IPS DF 4.7 (cell line): ENCODE measurements at regions not wholly inside any gene's neighbourhood (a gene's known extent, or its start where the extent isn't known, plus 50 kb on each side); places are given as distances from the start of the nearest gene placed in this dataset.
"Not testable (repeated sequence)": the region's sequence is repeated elsewhere in the genome, so short reads cannot be mapped to it uniquely, and the experiment has no call there.

Source experiments
- DNase-seq: peaks from one replicate; pipeline ENCODE4 v3.0.0-alpha.2; 2013; ENCODE audit warnings: low spot score; ENCODE audit errors: extremely low read depth

DNA sequence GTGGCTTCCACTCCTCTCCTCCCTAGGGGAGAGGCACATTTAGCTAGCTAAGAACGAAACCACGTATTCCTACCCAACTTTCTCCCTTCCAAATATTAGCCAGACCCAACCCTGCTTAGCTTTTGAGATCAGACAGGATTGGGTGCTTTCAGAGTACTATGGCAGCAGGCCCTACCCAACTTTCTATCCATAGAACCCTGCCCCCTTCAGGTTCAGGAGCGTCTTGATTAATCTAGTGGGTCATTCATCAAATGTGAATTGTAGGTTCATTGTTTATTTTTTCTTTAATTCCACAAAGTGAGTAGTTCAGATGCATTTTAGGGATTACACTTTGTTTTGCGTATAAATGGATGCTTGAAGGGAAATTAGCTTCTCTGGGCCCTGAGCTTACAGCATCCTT lies 188.3 kb downstream of the MIB1 start:
- DNase-seq: no peak

- DNase-seq: no peak
Measured at GRCh38 chr18:21930177-21930576, 189.6 kb downstream of the MIB1 start.

GRCh38 chr18:21933931-21934765 lies 193.6 kb downstream of the MIB1 start:
- no peak for DNase-seq

DNA sequence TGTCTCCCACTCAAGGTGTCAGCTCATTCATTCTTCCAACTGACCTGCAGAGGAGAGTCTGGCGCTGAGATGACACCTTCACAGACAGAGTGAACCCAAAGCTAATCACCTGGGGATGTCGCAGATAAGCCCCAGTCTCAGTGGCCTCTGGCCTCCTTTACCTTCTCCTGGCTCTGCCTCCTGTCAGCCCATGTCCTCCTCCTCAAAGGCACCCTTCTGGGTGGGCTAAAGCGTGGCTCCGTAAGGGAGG lies 194.1 kb downstream of the MIB1 start:
- DNase-seq: no peak

DNA sequence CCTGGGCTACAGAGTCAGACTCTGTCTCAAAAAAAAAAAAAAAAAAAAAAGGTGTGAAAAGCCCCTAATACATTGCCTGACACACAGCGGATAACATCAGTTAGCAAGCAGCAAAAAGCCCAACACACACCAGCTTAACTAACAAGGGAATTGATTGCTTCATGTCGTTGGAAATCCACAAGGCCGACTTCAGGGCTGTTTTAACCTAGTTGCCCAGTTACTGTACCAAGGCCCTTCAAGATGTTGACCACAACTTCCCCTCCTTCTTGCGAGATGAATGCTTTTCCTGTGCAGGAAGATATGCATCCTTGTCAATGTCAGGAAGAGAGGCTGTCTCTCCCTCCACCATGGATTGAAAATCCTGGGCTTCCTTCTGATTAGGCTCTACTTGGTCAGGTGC lies 202.9 kb downstream of the MIB1 start:
- DNase-seq: no peak

GRCh38 chr18:21949326-21950015 lies 208.9 kb downstream of the MIB1 start:
- no peak for DNase-seq

DNA sequence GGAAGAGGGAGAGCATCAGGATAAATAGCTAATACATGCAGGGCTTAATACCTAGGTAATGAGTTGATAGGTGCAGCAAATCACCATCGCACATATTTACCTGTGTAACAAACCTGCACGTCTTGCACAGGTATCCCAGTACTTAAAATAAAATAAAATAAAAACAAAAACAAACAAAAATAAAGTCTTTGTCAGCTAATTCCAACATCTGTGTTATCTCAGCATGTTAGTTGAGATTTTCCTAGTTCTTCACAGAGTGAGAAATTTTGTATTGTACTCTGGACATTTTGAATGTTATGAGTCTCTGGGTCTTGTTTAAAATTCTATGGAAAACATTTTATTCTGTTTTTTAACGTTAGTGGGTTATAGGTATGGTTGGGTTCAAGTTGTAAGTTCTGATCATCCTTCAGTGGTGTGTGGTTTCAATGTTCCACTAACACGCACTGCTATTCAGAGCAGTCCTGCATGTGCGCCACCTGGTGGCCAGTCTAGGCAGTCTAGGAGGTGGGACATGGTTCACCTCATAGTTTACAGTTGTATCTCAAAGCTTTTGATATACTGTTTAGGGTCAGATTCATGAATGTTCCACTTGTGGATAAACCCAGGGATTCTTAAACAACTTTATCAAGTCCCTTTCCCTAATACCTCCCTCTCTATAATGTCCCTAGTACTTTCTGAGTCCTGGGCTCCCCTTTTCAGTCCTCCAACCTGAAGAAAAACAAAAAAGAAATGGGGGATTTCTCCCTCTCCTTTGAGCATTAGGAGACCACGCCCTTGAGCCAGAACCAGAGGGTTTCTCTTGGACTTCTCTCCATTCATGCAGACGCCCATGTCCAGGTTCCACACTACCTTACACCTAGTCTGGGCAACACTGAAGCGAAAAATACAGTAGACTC lies 213.4 kb upstream of the GATA6 start:
- DNase-seq: peak; percentile 14

DNA sequence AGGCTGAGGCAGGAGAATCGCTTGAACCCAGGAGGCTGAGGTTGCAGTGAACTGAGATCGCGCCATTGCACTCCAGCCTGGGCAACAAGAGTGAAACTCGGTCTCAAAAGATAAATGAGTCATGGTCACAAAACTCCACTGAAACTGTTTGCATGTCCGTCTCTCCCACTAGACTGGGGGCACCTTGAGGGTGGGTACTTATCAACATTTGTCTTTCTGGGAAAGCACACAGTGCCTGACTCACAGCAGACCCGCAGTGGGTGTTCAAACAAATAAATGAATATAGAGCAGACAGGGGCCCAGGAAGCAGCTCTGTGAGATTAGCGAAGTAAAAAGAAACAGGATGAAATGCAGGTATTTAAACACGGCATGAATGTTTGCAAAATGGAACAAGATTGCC lies 211.1 kb upstream of the GATA6 start:
- no peak for DNase-seq

DNA sequence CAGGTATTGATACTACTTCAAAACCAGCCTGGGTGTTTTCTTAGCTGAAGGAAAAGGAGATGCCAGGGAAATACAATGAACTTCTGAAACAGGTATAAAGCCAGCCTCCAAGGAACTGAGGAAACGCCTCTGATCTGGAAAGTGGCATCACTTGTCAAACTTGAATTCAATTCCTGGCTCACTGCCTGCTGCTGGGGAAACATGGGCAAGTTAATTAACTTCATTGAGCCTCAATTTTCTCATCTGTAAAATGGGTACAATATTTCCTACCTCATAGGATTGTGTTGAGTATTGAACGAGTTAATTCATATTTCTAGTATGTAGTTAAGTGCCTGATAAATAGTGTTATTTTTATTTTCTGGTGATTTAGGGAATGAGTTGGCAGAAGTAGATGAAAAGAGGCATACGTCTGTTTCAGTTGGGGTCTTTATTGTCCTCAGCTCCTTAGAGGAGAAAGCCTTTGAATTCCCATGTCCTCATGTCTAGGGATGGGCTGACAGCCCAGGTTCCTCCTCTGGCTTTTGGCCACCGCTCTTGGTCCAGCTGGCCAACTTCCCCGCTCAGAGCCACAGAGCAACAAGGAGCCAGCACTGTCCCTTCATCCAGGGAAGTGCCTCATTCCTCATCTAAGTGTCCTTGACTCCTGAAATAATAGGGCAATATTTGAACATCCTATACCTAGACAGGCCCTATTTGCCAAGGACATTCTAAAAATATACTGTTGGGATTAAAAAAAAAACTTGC lies 210.5 kb upstream of the GATA6 start:
- no peak for DNase-seq

DNA sequence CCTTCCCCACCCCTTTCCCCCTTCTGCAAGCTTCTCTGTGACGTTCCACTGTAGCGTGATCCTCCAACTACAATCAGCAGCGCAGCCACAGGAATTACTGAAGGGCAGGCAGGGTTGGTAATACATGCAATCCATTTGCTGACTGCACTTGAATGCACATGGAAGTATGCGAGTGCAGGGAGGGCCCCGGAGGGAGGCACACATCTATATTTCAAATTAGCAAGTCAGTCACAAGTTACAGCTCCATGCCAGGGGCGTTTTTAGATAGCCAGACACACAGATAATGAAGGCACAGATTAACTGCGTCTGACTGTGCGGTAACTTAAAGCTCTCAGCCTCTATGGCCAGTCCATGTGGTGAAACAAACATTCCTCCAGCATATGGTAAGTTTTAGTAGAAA lies 209.2 kb upstream of the GATA6 start:
- DNase-seq: no peak

DNA sequence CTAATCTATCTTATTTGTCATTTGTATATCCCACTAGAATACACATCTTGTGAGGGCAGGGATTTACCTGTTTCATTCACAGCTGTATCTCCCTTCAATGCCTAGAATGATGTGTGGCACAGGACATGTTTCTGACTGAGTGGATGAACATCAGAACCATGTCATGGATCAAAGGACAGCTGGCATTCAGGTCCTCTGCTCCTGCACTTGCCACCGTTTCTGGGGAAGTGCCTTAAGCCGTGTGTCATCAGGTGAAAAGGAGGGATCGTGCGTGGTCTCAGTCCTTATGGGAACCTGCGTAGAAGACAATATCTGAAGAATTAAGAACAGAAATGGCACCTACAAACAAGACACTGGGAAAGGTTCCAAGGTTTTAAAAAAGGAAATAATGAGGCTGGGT lies 206.1 kb upstream of the GATA6 start:
- no peak for DNase-seq

- no peak for DNase-seq
Measured at GRCh38 chr18:21968338-21968737, 201.1 kb upstream of the GATA6 start.

DNA sequence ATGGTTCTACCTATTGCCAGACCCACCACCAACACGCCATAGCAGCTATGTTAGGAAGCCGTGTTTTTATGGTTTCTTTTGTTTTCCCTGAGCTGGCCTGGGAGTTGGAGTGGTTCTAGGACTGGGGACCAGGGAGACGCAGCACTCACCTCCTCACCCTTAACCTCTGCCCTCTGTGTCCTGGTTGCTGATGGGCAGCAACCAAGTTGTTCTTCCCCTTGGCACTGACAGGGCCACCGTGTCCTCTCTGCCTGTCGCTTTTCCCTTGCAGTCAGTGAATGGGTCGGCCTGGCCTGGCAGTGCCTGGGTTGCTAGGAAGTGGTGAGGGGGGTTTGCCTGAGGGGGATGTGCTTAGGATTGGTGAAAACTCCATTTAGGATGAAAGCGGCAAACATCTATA lies 197.1 kb upstream of the GATA6 start:
- DNase-seq: no peak

- not testable (repeated sequence) for DNase-seq
Measured at GRCh38 chr18:21975954-21976353, 193.4 kb upstream of the GATA6 start.

DNA sequence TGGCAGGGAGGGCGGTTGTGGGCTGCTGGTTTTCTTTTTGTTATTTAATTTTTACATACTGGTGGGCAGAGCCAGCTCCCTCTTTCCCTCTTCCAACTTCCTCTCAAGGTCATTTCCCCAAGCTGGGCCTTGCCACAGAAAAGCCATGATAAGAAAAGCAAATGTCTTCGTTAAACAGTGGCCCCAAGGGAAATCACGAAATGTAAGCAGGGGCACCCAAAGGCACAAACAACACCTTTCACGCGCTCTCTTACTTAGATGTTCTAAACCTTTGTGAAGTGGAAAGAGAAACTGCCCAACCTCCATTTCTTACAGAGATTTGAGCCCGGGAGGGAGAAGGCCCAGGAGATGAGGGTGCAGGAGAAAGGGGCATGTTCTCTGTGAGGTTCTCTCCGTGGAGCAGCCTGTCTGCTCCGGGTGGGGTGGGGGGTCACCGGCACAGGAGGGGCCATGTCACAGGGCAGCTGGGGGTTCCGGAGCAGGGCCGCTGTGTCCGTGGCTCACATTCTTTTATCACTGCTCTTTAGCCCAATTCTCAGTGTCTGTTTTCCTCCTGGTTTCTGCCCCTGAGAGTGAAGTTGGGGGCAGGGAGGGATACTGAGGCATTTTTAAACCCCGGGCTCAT lies 190.7 kb upstream of the GATA6 start:
- DNase-seq: no peak

- DNase-seq: no peak
Measured at GRCh38 chr18:21979171-21979560, 190.2 kb upstream of the GATA6 start.

DNA sequence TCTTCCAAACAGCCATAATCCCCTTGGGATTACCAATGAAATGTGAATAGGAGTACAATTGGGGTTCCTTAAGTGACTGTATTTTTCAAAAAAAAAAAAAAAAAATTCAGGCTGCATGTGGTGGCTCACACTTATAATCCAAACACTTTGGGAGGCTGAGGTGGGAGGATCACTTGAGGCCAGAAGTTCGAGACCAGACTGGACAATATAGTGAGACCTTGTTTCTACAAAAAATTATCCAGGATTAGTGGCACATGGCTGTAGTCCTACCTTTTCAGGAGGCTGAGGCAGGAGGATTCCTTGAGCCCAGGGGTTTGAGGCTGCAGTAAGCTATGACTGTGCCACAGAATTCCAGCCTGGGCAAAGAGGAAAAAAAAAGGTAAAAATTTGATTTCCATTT lies 189.6 kb upstream of the GATA6 start:
- no peak for DNase-seq

DNA sequence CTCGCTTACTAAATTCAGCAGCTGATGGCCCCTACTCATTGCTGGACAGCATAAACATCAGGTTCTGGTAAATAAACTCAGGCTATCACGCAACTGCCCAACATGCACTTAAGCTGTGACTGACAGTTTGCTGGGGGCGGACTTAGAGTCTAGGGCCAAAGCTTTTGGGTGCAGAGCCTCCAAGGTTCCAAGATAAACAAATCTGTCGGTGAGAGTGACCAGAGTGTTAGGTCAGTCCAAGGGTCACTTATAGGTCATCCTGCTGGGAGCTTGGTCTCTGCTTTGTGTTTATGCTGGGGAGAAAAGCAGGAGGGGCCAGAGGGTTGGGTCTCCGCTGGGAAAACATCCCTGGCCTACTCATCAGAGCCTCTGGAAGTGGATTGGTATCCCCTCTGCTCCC lies 188.6 kb upstream of the GATA6 start:
- no peak for DNase-seq

- not testable (repeated sequence) for DNase-seq
Measured at GRCh38 chr18:21981489-21981888, 187.9 kb upstream of the GATA6 start.

DNA sequence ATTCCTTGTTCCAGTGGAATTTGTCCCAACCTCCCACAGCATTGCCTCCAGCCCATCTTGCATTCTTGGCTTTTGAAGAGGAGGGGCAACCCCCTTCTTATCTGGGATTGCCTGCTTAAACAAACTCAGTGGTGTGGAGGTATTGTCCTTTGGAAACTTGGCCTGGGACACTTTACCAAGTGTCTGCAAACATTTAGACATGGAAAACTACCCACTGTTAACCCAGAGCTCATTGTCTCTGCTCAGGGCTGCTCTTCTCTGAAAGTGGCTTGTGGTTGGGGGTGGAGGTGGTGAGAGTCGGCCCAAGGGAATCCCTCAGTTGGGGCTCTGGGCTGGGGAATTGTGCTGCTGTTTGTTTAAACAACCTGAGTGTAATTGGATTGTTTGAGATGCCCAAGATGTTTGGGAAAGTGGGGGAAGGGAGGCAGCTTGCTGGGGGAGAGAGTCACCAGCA lies 178.3 kb upstream of the GATA6 start:
- DNase-seq: no peak

DNA sequence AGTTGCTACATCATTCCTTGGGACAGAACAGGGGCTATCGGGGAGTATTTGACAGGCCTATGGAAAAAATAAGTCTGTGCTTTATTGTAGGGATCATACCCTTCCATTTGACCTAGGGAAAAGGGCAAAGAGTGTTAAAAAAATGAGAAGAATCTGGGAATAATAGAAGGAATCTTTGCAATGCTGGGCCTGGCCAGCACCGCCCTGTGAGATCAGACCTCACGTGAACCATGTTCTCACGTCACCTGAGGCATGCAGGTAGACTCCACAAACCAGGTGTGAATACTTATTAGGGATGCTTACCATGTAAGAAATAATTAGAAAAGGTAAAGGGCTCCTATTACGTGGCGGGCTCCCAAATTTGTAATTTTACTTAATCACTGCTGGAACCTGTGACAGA lies 177.5 kb upstream of the GATA6 start:
- no peak for DNase-seq
